NCI-H2029 treated with DMSO at 0.1 percent for 48 hours (cell line): ENCODE measurements at regions not wholly inside any gene's neighbourhood (a gene's known extent, or its start where the extent isn't known, plus 50 kb on each side); places are given as distances from the start of the nearest gene placed in this dataset.
"Not testable (repeated sequence)": the region's sequence is repeated elsewhere in the genome, so short reads cannot be mapped to it uniquely, and the experiment has no call there.

ENCODE experiments used
- DNase-seq: peaks from one replicate; lab custom pipeline; 2025; lab: John Stamatoyannopoulos, UW

GRCh38 chr22:22120160-22120559, 124.4 kb upstream of the VPREB1 start:
- no peak for DNase-seq

- DNase-seq = no peak
Observed at GRCh38 chr22:22118987-22119386, 125.6 kb upstream of the VPREB1 start.

GRCh38 chr22:22117864-22118544, 126.6 kb upstream of the VPREB1 start:
- DNase-seq = not testable (repeated sequence)

GRCh38 chr22:22116997-22117770, 127.4 kb upstream of the VPREB1 start:
- not testable (repeated sequence) for DNase-seq

GRCh38 chr22:22113701-22114100, 130.9 kb upstream of the VPREB1 start:
- DNase-seq = no peak

GRCh38 chr22:22112533-22113294, 130.1 kb upstream of the TOP3B start:
- DNase-seq = no peak

GRCh38 chr22:22111983-22112382, 129.4 kb upstream of the TOP3B start:
- DNase-seq = no peak

- DNase-seq = no peak
Observed at GRCh38 chr22:22111267-22111751, 128.7 kb upstream of the TOP3B start.

- no peak for DNase-seq
Observed at GRCh38 chr22:22110548-22111266, 128.1 kb upstream of the TOP3B start.

GRCh38 chr22:22109693-22110466, 127.3 kb upstream of the TOP3B start:
- DNase-seq = no peak

- DNase-seq = no peak
Observed at GRCh38 chr22:22106855-22107254, 124.3 kb upstream of the TOP3B start.

GRCh38 chr22:22105364-22105763, 122.8 kb upstream of the TOP3B start:
- no peak for DNase-seq

GRCh38 chr22:22103078-22103875, 120.7 kb upstream of the TOP3B start:
- no peak for DNase-seq

- no peak for DNase-seq
Observed at GRCh38 chr22:22099833-22100812, 117.5 kb upstream of the TOP3B start.

GRCh38 chr22:22099194-22099486, 116.6 kb upstream of the TOP3B start:
- DNase-seq = no peak

GRCh38 chr22:22098457-22099193, 116.0 kb upstream of the TOP3B start:
- DNase-seq = no peak

- no peak for DNase-seq
Observed at GRCh38 chr22:22097727-22098228, 115.2 kb upstream of the TOP3B start.

- DNase-seq = no peak
Observed at GRCh38 chr22:22094921-22095320, 112.3 kb upstream of the TOP3B start.
